ENCODE measurements at regions not wholly inside any gene's neighbourhood (a gene's known extent, or its start where the extent isn't known, plus 50 kb on each side); places are given as distances from the start of the nearest gene placed in this dataset.

DNA sequence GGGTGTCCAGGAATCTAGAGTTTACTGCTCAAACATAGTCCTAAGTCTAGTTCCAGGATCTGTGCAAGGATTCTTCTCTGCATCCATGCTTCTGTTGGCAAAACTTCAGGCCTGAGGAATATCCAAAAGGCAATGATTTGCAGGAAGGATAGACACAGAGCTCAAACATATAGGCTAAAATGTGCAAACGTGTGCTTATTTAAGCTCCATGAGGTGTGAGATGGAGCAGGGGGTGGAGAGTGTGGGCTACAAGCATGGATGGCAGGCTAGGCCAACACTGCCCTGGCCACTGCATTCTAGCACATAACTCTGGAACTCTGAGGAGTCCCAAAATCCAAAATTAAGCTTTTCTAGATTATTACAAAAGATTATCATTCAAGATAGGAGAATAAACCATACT, 301.1 kb downstream of the PAX3 start:
- Histone ChIP-seq H3K79me2 (ENCODE audit: control insufficient read depth, insufficient read depth, low read length) (no peaks in the 10 kb centered on the region), H3K27ac (ENCODE audit: control insufficient read depth, insufficient read depth, low read length) (no peak overlapping the region), H3K9ac (ENCODE audit: control insufficient read depth, extremely low read depth, insufficient read depth, low read length) (no peak overlapping the region), H3K27me3 (ENCODE audit: control insufficient read depth, extremely low read depth, insufficient read depth, low read length) (no peaks in the 10 kb centered on the region), H3K36me3 (ENCODE audit: control insufficient read depth in 2 of 2, extremely low read depth in 1 of 2, insufficient read depth in 2 of 2, low read length in 2 of 2) (no peaks in the 10 kb centered on the region), H2AFZ (ENCODE audit: control insufficient read depth, low read length) (no peak overlapping the region), H3K4me3 (ENCODE audit: control insufficient read depth in 2 of 3, extremely low read depth in 1 of 3, insufficient read depth in 2 of 3, low read depth in 1 of 3, low read length in 3 of 3) (no peak overlapping the region), H3K4me2 (ENCODE audit: control insufficient read depth, extremely low read depth, insufficient read depth, low read depth, low read length) (peak overlapping the region; percentile 58), H4K20me1 (ENCODE audit: control insufficient read depth, extremely low read depth, insufficient read depth, low read length) (no peaks in the 10 kb centered on the region), H3K9me3 (ENCODE audit: control insufficient read depth, low read depth, low read length) (no peaks in the 10 kb centered on the region), H3K4me1 (ENCODE audit: control insufficient read depth, extremely low read depth, insufficient read depth, low read length) (peaks cover 14% of the 10 kb centered on the region), H3K9me1 (ENCODE audit: control insufficient read depth, extremely low read depth, insufficient read depth, low read length) (no peaks in the 10 kb centered on the region)
- dilution Hi-C loops (cut with MboI; ENCODE audit: extremely low pct_ligation_motif_present, low sequenced_read_pairs), result no loop called here
- no peak for FAIRE-seq
- TF ChIP-seq, protein P1, sequence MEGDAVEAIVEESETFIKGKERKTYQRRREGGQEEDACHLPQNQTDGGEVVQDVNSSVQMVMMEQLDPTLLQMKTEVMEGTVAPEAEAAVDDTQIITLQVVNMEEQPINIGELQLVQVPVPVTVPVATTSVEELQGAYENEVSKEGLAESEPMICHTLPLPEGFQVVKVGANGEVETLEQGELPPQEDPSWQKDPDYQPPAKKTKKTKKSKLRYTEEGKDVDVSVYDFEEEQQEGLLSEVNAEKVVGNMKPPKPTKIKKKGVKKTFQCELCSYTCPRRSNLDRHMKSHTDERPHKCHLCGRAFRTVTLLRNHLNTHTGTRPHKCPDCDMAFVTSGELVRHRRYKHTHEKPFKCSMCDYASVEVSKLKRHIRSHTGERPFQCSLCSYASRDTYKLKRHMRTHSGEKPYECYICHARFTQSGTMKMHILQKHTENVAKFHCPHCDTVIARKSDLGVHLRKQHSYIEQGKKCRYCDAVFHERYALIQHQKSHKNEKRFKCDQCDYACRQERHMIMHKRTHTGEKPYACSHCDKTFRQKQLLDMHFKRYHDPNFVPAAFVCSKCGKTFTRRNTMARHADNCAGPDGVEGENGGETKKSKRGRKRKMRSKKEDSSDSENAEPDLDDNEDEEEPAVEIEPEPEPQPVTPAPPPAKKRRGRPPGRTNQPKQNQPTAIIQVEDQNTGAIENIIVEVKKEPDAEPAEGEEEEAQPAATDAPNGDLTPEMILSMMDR (optimal IDR thresholded peaks at IDR 0.05 in 1 of 3, IDR thresholded peaks at IDR 0.05 in 1 of 3, conservative IDR thresholded peaks at IDR 0.05 in 1 of 3; ENCODE audit: extremely low read depth in 1 of 3, insufficient read depth in 2 of 3, low read length in 3 of 3), result no peak
- TF ChIP-seq EZH2 (IDR thresholded peaks at IDR 0.05; ENCODE audit: low read length), result no peak
- DNase-seq (ENCODE audit: low read depth, low spot score), result no peak

DNA sequence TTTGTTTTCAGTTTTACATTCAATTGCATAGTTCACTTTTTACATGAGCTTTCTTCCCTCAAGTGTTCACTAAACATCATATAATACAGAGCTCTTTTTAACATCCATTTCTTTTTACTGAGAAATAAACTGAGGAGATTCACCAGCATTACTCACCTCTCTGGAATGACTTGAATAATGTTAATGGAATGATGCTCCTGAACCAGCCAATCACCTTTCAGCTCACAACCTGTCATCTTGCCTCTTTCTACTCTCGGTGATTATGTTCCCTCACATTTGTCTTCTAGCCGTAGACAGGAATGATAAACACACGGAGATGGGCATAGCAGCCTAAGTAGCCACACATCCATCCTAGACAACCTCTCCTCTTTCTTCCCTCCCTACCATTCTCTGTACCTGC, 301.7 kb downstream of the PAX3 start:
- Histone ChIP-seq H3K9ac (ENCODE audit: control insufficient read depth, extremely low read depth, insufficient read depth, low read length) (no peak overlapping the region), H3K27me3 (ENCODE audit: control insufficient read depth, extremely low read depth, insufficient read depth, low read length) (no peaks in the 10 kb centered on the region), H3K79me2 (ENCODE audit: control insufficient read depth, insufficient read depth, low read length) (no peaks in the 10 kb centered on the region), H3K4me3 (ENCODE audit: control insufficient read depth in 2 of 3, extremely low read depth in 1 of 3, insufficient read depth in 2 of 3, low read depth in 1 of 3, low read length in 3 of 3) (no peak overlapping the region), H2AFZ (ENCODE audit: control insufficient read depth, low read length) (peak overlapping the region; percentile 44), H3K4me1 (ENCODE audit: control insufficient read depth, extremely low read depth, insufficient read depth, low read length) (peaks cover 14% of the 10 kb centered on the region), H3K4me2 (ENCODE audit: control insufficient read depth, extremely low read depth, insufficient read depth, low read depth, low read length) (peak overlapping the region; percentile 58), H4K20me1 (ENCODE audit: control insufficient read depth, extremely low read depth, insufficient read depth, low read length) (no peaks in the 10 kb centered on the region), H3K9me1 (ENCODE audit: control insufficient read depth, extremely low read depth, insufficient read depth, low read length) (no peaks in the 10 kb centered on the region), H3K27ac (ENCODE audit: control insufficient read depth, insufficient read depth, low read length) (no peak overlapping the region), H3K9me3 (ENCODE audit: control insufficient read depth, low read depth, low read length) (no peaks in the 10 kb centered on the region), H3K36me3 (ENCODE audit: control insufficient read depth in 2 of 2, extremely low read depth in 1 of 2, insufficient read depth in 2 of 2, low read length in 2 of 2) (no peaks in the 10 kb centered on the region)
- TF ChIP-seq, protein P1 (optimal IDR thresholded peaks at IDR 0.05 in 1 of 3, IDR thresholded peaks at IDR 0.05 in 1 of 3, conservative IDR thresholded peaks at IDR 0.05 in 1 of 3; ENCODE audit: extremely low read depth in 1 of 3, insufficient read depth in 2 of 3, low read length in 3 of 3), result no peak
- no peak for TF ChIP-seq EZH2 (IDR thresholded peaks at IDR 0.05; ENCODE audit: low read length)
- FAIRE-seq (peak; percentile 92), DNase-seq (ENCODE audit: low read depth, low spot score) (peak; percentile 83)
- dilution Hi-C loops (cut with MboI; ENCODE audit: extremely low pct_ligation_motif_present, low sequenced_read_pairs), result no loop called here

Measured in keratinocyte (primary cell).